ENCODE measurements at regions not wholly inside any gene's neighbourhood (a gene's known extent, or its start where the extent isn't known, plus 50 kb on each side); places are given as distances from the start of the nearest gene placed in this dataset.

DNA sequence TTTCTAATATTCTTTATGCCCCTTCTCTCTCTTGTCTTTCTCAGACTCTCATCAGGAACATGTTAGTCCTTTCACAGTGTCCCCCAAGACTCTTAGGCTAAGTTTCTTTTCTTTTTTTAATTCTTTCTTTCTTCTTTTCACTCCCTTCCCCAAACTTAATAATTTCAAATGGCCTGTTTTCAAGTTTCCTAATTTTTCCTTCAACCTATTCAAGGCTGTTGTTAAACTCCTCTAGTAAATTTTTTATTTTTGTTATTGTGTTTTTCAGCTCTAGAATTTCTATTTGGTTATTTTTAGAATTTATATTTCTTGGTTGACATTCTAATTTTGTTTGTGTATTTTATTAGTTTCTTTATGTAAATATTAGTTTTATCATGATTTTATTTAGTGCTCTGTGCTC, 236.6 kb upstream of the GYPC start:
- no peak overlapping the region for H3K9ac ChIP-seq (ENCODE audit: extremely low read depth, low read length, poor library complexity, severe bottlenecking)
- H3K27ac ChIP-seq (ENCODE audit: low read depth, low read length), result no peak overlapping the region
- H3K9me3 ChIP-seq (ENCODE audit: control insufficient read depth, low read length), result peaks cover 29% of the 10 kb centered on the region
- Mint-ChIP-seq H3K9me3 (peaks cover 19% of the 10 kb centered on the region), H3K27ac (no peak overlapping the region), H3K4me1 (no peaks in the 10 kb centered on the region), H3K36me3 (ENCODE audit: low read depth) (no peaks in the 10 kb centered on the region), H3K4me3 (no peak overlapping the region), H3K27me3 (ENCODE audit: insufficient read depth) (no peaks in the 10 kb centered on the region)
- no peak for DNase-seq
- no peaks in the 10 kb centered on the region for H3K27me3 ChIP-seq (ENCODE audit: control insufficient read depth, insufficient read depth, low read length, poor library complexity, severe bottlenecking)
- H3K4me1 ChIP-seq (ENCODE audit: control insufficient read depth, insufficient read depth, low read length), result no peaks in the 10 kb centered on the region
- TF ChIP-seq, protein P1, sequence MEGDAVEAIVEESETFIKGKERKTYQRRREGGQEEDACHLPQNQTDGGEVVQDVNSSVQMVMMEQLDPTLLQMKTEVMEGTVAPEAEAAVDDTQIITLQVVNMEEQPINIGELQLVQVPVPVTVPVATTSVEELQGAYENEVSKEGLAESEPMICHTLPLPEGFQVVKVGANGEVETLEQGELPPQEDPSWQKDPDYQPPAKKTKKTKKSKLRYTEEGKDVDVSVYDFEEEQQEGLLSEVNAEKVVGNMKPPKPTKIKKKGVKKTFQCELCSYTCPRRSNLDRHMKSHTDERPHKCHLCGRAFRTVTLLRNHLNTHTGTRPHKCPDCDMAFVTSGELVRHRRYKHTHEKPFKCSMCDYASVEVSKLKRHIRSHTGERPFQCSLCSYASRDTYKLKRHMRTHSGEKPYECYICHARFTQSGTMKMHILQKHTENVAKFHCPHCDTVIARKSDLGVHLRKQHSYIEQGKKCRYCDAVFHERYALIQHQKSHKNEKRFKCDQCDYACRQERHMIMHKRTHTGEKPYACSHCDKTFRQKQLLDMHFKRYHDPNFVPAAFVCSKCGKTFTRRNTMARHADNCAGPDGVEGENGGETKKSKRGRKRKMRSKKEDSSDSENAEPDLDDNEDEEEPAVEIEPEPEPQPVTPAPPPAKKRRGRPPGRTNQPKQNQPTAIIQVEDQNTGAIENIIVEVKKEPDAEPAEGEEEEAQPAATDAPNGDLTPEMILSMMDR (conservative IDR thresholded peaks at IDR 0.05), result no peak
- no peak overlapping the region for H3K4me3 ChIP-seq (ENCODE audit: low read length)
- no peaks in the 10 kb centered on the region for H3K36me3 ChIP-seq (ENCODE audit: control insufficient read depth, insufficient read depth, low read length)

DNA sequence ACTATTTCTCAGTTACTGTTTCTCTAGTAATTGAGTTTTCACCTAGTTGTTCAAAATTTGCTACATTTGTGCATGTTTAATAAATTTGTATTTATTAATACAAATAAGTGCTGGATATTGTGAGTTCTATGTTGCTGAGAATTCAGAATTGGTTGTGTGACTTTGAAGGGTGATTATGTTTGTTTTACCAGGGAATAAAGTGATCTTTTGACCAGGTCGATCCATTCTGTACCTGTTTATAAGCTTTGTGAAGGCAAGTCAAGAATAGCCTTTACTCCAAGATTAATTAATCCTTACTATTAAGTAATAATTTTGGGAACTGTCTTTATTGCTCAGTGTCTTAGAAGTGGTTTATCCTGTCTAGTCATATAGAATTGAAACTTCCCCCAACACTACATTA, 230.0 kb upstream of the GYPC start:
- Mint-ChIP-seq H3K36me3 (ENCODE audit: low read depth) (no peaks in the 10 kb centered on the region), H3K4me3 (no peak overlapping the region), H3K27me3 (ENCODE audit: insufficient read depth) (no peaks in the 10 kb centered on the region), H3K9me3 (peaks cover 7% of the 10 kb centered on the region), H3K4me1 (no peaks in the 10 kb centered on the region), H3K27ac (no peak overlapping the region)
- no peak overlapping the region for H3K4me3 ChIP-seq (ENCODE audit: low read length)
- peaks cover 12% of the 10 kb centered on the region for H3K9me3 ChIP-seq (ENCODE audit: control insufficient read depth, low read length)
- no peaks in the 10 kb centered on the region for H3K27me3 ChIP-seq (ENCODE audit: control insufficient read depth, insufficient read depth, low read length, poor library complexity, severe bottlenecking)
- no peak overlapping the region for H3K9ac ChIP-seq (ENCODE audit: extremely low read depth, low read length, poor library complexity, severe bottlenecking)
- no peak for DNase-seq
- TF ChIP-seq, protein P1 (conservative IDR thresholded peaks at IDR 0.05), result no peak
- H3K27ac ChIP-seq (ENCODE audit: low read depth, low read length), result no peak overlapping the region
- no peaks in the 10 kb centered on the region for H3K36me3 ChIP-seq (ENCODE audit: control insufficient read depth, insufficient read depth, low read length)
- no peaks in the 10 kb centered on the region for H3K4me1 ChIP-seq (ENCODE audit: control insufficient read depth, insufficient read depth, low read length)
- 67 to 100% methylated on average over 1 of the region's 1 CpG for WGBS, 2 experiments (ENCODE audit: insufficient coverage in 1 of 2, insufficient read length in 1 of 2)

DNA sequence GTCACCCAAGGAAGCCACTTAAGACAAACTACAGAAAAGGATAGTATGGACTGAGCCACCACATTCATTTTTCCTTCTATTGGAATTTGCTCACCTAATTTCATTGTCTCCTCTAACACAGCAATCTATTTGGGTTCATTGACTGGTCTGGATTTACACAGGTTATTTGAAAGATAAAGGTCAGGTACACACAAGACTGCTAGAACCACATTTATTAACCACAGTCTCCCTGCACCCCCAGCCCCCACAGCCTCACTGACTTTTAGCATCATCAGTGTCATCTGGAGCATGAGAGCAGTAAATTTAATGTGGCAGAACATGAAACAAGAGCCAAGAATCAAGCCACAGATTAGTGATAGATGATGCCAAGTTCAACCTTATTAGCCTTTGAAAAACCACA, 226.9 kb upstream of the GYPC start:
- no peak for DNase-seq
- Mint-ChIP-seq H3K27ac (no peak overlapping the region), H3K36me3 (ENCODE audit: low read depth) (no peaks in the 10 kb centered on the region), H3K4me1 (peaks cover 2% of the 10 kb centered on the region), H3K4me3 (no peak overlapping the region), H3K27me3 (ENCODE audit: insufficient read depth) (no peaks in the 10 kb centered on the region), H3K9me3 (peaks cover 3% of the 10 kb centered on the region)
- Histone ChIP-seq H3K4me3 (ENCODE audit: low read length) (no peak overlapping the region), H3K27me3 (ENCODE audit: control insufficient read depth, insufficient read depth, low read length, poor library complexity, severe bottlenecking) (no peaks in the 10 kb centered on the region), H3K9ac (ENCODE audit: extremely low read depth, low read length, poor library complexity, severe bottlenecking) (no peak overlapping the region), H3K27ac (ENCODE audit: low read depth, low read length) (no peak overlapping the region), H3K4me1 (ENCODE audit: control insufficient read depth, insufficient read depth, low read length) (no peaks in the 10 kb centered on the region), H3K36me3 (ENCODE audit: control insufficient read depth, insufficient read depth, low read length) (no peaks in the 10 kb centered on the region), H3K9me3 (ENCODE audit: control insufficient read depth, low read length) (no peaks in the 10 kb centered on the region)
- TF ChIP-seq, protein P1 (conservative IDR thresholded peaks at IDR 0.05), result no peak
